H1 (cell line): ENCODE measurements at regions not wholly inside any gene's neighbourhood (a gene's known extent, or its start where the extent isn't known, plus 50 kb on each side); places are given as distances from the start of the nearest gene placed in this dataset.

Experiments
- BACH1 ChIP-seq: IDR thresholded peaks from 2 replicates; pipeline ENCODE4 v1.6.1; 2012; ENCODE audit warnings: low read length, improper control_type of control experiment
- HDAC6 ChIP-seq: IDR thresholded peaks from one replicate; pipeline ENCODE4 v1.7.1; 2012; ENCODE audit warnings: low read depth, mild to moderate bottlenecking, inconsistent platforms, low read length, moderate library complexity
- JUND ChIP-seq: IDR thresholded peaks from 2 replicates; pipeline ENCODE4 v1.6.1; 2011; ENCODE audit warnings: mild to moderate bottlenecking, improper control_type of control experiment, low read length
- TAF1 ChIP-seq: IDR thresholded peaks from 2 replicates; pipeline ENCODE4 v1.6.1; 2011; ENCODE audit warnings: mild to moderate bottlenecking, low read depth, low read length
- YY1 ChIP-seq: IDR thresholded peaks from 2 replicates; pipeline ENCODE4 v1.6.1; 2011; ENCODE audit warnings: low read depth, mild to moderate bottlenecking, low read length
- TF ChIP-seq, protein P1 (sequence below): fragments of 300-600 bp; sonication (generic); IDR thresholded peaks from 2 replicates; pipeline ENCODE4 v1.7.1; 2012; ENCODE audit warnings: low read length, moderate library complexity, mild to moderate bottlenecking, inconsistent platforms; ENCODE audit not compliant: insufficient replicate concordance
- TF ChIP-seq, protein P2 (sequence below): IDR thresholded peaks from 2 replicates; pipeline ENCODE4 v1.6.1; 2012; ENCODE audit warnings: low read length, inconsistent platforms

DNA sequence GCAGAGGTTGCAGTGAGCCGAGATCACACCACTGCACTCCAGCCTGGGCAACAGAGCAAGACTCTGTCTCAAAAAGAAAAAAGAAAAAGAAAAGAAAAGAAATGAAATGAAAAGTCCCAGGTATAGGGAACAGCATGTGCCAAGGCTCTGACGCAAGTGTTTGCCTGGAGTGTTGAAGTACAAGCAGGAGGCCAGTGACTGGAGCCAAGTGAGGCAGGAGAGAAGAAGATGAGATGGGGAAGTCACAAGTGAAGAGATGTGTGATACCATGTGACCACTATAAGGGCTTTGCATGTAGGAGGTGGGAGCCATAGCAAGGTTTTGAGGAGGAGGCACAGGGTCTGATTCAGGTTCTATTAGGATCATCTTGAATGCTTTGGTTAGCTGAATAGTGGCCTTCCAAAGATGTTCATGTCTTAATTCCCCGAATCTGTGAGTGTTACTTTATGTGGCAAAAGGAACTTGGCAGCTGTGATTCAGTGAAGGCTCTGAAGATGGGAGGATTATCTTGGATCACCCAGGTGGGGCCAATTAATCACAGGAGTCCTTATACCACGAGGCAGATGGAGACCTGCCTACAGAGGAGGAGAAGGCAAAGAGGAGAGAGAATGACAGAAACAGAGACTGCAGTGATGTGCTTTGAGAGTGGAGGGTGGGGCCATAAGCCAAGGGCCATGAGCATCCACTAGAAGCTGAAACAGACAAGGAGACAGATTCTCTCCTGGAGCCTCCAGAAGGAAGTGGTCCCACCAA is 91.1 kb upstream of the PTPN1 start (continued):
- TF ChIP-seq, protein P1, sequence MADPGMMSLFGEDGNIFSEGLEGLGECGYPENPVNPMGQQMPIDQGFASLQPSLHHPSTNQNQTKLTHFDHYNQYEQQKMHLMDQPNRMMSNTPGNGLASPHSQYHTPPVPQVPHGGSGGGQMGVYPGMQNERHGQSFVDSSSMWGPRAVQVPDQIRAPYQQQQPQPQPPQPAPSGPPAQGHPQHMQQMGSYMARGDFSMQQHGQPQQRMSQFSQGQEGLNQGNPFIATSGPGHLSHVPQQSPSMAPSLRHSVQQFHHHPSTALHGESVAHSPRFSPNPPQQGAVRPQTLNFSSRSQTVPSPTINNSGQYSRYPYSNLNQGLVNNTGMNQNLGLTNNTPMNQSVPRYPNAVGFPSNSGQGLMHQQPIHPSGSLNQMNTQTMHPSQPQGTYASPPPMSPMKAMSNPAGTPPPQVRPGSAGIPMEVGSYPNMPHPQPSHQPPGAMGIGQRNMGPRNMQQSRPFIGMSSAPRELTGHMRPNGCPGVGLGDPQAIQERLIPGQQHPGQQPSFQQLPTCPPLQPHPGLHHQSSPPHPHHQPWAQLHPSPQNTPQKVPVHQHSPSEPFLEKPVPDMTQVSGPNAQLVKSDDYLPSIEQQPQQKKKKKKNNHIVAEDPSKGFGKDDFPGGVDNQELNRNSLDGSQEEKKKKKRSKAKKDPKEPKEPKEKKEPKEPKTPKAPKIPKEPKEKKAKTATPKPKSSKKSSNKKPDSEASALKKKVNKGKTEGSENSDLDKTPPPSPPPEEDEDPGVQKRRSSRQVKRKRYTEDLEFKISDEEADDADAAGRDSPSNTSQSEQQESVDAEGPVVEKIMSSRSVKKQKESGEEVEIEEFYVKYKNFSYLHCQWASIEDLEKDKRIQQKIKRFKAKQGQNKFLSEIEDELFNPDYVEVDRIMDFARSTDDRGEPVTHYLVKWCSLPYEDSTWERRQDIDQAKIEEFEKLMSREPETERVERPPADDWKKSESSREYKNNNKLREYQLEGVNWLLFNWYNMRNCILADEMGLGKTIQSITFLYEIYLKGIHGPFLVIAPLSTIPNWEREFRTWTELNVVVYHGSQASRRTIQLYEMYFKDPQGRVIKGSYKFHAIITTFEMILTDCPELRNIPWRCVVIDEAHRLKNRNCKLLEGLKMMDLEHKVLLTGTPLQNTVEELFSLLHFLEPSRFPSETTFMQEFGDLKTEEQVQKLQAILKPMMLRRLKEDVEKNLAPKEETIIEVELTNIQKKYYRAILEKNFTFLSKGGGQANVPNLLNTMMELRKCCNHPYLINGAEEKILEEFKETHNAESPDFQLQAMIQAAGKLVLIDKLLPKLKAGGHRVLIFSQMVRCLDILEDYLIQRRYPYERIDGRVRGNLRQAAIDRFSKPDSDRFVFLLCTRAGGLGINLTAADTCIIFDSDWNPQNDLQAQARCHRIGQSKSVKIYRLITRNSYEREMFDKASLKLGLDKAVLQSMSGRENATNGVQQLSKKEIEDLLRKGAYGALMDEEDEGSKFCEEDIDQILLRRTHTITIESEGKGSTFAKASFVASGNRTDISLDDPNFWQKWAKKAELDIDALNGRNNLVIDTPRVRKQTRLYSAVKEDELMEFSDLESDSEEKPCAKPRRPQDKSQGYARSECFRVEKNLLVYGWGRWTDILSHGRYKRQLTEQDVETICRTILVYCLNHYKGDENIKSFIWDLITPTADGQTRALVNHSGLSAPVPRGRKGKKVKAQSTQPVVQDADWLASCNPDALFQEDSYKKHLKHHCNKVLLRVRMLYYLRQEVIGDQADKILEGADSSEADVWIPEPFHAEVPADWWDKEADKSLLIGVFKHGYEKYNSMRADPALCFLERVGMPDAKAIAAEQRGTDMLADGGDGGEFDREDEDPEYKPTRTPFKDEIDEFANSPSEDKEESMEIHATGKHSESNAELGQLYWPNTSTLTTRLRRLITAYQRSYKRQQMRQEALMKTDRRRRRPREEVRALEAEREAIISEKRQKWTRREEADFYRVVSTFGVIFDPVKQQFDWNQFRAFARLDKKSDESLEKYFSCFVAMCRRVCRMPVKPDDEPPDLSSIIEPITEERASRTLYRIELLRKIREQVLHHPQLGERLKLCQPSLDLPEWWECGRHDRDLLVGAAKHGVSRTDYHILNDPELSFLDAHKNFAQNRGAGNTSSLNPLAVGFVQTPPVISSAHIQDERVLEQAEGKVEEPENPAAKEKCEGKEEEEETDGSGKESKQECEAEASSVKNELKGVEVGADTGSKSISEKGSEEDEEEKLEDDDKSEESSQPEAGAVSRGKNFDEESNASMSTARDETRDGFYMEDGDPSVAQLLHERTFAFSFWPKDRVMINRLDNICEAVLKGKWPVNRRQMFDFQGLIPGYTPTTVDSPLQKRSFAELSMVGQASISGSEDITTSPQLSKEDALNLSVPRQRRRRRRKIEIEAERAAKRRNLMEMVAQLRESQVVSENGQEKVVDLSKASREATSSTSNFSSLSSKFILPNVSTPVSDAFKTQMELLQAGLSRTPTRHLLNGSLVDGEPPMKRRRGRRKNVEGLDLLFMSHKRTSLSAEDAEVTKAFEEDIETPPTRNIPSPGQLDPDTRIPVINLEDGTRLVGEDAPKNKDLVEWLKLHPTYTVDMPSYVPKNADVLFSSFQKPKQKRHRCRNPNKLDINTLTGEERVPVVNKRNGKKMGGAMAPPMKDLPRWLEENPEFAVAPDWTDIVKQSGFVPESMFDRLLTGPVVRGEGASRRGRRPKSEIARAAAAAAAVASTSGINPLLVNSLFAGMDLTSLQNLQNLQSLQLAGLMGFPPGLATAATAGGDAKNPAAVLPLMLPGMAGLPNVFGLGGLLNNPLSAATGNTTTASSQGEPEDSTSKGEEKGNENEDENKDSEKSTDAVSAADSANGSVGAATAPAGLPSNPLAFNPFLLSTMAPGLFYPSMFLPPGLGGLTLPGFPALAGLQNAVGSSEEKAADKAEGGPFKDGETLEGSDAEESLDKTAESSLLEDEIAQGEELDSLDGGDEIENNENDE, result no peak
- TF ChIP-seq TAF1, result no peak
- no peak for TF ChIP-seq YY1
- TF ChIP-seq, protein P2, sequence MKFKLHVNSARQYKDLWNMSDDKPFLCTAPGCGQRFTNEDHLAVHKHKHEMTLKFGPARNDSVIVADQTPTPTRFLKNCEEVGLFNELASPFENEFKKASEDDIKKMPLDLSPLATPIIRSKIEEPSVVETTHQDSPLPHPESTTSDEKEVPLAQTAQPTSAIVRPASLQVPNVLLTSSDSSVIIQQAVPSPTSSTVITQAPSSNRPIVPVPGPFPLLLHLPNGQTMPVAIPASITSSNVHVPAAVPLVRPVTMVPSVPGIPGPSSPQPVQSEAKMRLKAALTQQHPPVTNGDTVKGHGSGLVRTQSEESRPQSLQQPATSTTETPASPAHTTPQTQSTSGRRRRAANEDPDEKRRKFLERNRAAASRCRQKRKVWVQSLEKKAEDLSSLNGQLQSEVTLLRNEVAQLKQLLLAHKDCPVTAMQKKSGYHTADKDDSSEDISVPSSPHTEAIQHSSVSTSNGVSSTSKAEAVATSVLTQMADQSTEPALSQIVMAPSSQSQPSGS, result no peak
- no peak for TF ChIP-seq BACH1
- TF ChIP-seq HDAC6, result no peak
- TF ChIP-seq JUND, result no peak
